Germinal center (tissue), 1 donor: ENCODE measurements at regions not wholly inside any gene's neighbourhood (a gene's known extent, or its start where the extent isn't known, plus 50 kb on each side); places are given as distances from the start of the nearest gene placed in this dataset.
A peak's percentile ranks its signal among the peaks of the same experiment; 100 is the strongest.

Source experiments
- DNase-seq: peaks from one replicate; pipeline ENCODE4 v3.0.0; 2012; ENCODE audit warnings: mixed read lengths, low spot score

GRCh38 chr4:144302704-144303536, 162.4 kb upstream of the GYPA start:
- no peak for DNase-seq

GRCh38 chr4:144304025-144304424, 163.5 kb upstream of the GYPA start:
- DNase-seq: no peak

GRCh38 chr4:144310535-144310934, 170.0 kb upstream of the GYPA start:
- no peak for DNase-seq

- DNase-seq: no peak
These were observed 172.9 kb upstream of the GYPA start for GRCh38 chr4:144313370-144313769.

- DNase-seq: no peak
These were observed 176.4 kb upstream of the GYPA start for GRCh38 chr4:144316869-144317268.

GRCh38 chr4:144318797-144319196, 178.3 kb upstream of the GYPA start:
- DNase-seq: no peak

- no peak for DNase-seq
These were observed 196.1 kb upstream of the GYPA start for GRCh38 chr4:144336633-144337032.

- DNase-seq: no peak
These were observed 197.6 kb upstream of the GYPA start for GRCh38 chr4:144338148-144338547.

GRCh38 chr4:144338834-144339233, 198.3 kb upstream of the GYPA start:
- no peak for DNase-seq

GRCh38 chr4:144340931-144341330, 200.4 kb upstream of the GYPA start:
- DNase-seq: no peak

- no peak for DNase-seq
These were observed 202.6 kb upstream of the GYPA start for GRCh38 chr4:144342949-144343760.

GRCh38 chr4:144347121-144347520, 206.6 kb upstream of the GYPA start:
- no peak for DNase-seq

- DNase-seq: no peak
These were observed 210.2 kb upstream of the GYPA start for GRCh38 chr4:144350706-144351105.

GRCh38 chr4:144351306-144351705, 210.8 kb upstream of the GYPA start:
- DNase-seq: no peak

- no peak for DNase-seq
These were observed 212.8 kb upstream of the GYPA start for GRCh38 chr4:144353292-144353691.

- no peak for DNase-seq
These were observed 215.6 kb upstream of the GYPA start for GRCh38 chr4:144355811-144356757.

- no peak for DNase-seq
These were observed 216.4 kb upstream of the GYPA start for GRCh38 chr4:144356941-144357381.

GRCh38 chr4:144357975-144358374, 217.5 kb upstream of the GYPA start:
- DNase-seq: peak; percentile 21

GRCh38 chr4:144360146-144360793, 219.8 kb upstream of the GYPA start:
- no peak for DNase-seq

GRCh38 chr4:144362366-144362765, 221.8 kb upstream of the GYPA start:
- DNase-seq: no peak

- DNase-seq: no peak
These were observed 223.4 kb upstream of the GYPA start for GRCh38 chr4:144363890-144364289.

GRCh38 chr4:144366425-144366824, 225.9 kb upstream of the GYPA start:
- DNase-seq: no peak
